GM12892 (cell line): ENCODE measurements at regions not wholly inside any gene's neighbourhood (a gene's known extent, or its start where the extent isn't known, plus 50 kb on each side); places are given as distances from the start of the nearest gene placed in this dataset.

ENCODE experiments used
- POLR2A ChIP-seq: IDR thresholded peaks from 2 replicates; pipeline ENCODE4 v1.6.1; 2011; ENCODE audit warnings: low read depth, low read length, control low read depth
- POLR2AphosphoS5 ChIP-seq: IDR thresholded peaks from 2 replicates; pipeline ENCODE4 v1.6.1; 2011; ENCODE audit warnings: low read depth, low read length, control low read depth
- TAF1 ChIP-seq: IDR thresholded peaks from 2 replicates; pipeline ENCODE4 v1.6.1; 2011; ENCODE audit warnings: low read depth, mild to moderate bottlenecking, control low read depth, low read length, borderline replicate concordance

- TF ChIP-seq POLR2A: no peak
- no peak for TF ChIP-seq TAF1
- no peak for TF ChIP-seq POLR2AphosphoS5
Observed at GRCh38 chr4:54589586-54589985, 68.2 kb upstream of the KIT start.
